Immature natural killer cell (primary cell): ENCODE measurements at regions not wholly inside any gene's neighbourhood (a gene's known extent, or its start where the extent isn't known, plus 50 kb on each side); places are given as distances from the start of the nearest gene placed in this dataset.

ENCODE experiments used
- DNase-seq, 3 donors: peaks; one replicate each; pipeline ENCODE4 v3.0.0; 2022; ENCODE audit warnings: mixed read lengths in 1 of 3
- H3K27ac Mint-ChIP-seq, 6 donors: one replicate each; pipeline ENCODE4 v1.8.0; 2020; ENCODE audit warnings: mixed read lengths in 6 of 6, mild to moderate bottlenecking in 5 of 6, inconsistent platforms in 4 of 6, moderate library complexity in 3 of 6
- H3K27me3 Mint-ChIP-seq, 3 donors: one replicate each; pipeline ENCODE4 v1.8.0; 2020 to 2021; ENCODE audit warnings: low read depth in 3 of 3, mild to moderate bottlenecking in 3 of 3, mixed read lengths in 3 of 3, moderate library complexity in 3 of 3, inconsistent platforms in 1 of 3
- H3K36me3 Mint-ChIP-seq, 3 donors: one replicate each; pipeline ENCODE4 v1.8.0; 2020; ENCODE audit warnings: mixed read lengths in 3 of 3, inconsistent platforms in 2 of 3, mild to moderate bottlenecking in 2 of 3
- H3K4me1 Mint-ChIP-seq, 2 donors: one replicate each; pipeline ENCODE4 v1.8.0; 2020; ENCODE audit warnings: inconsistent platforms in 2 of 2, mild to moderate bottlenecking in 2 of 2, mixed read lengths in 2 of 2, moderate library complexity in 1 of 2
- H3K4me3 Mint-ChIP-seq, 5 donors: one replicate each; pipeline ENCODE4 v1.8.0; 2020; ENCODE audit warnings: mild to moderate bottlenecking in 5 of 5, mixed read lengths in 5 of 5, inconsistent platforms in 3 of 5, moderate library complexity in 3 of 5
- H3K9me3 Mint-ChIP-seq, 6 donors: one replicate each; pipeline ENCODE4 v1.8.0; 2020; ENCODE audit warnings: mild to moderate bottlenecking in 6 of 6, mixed read lengths in 6 of 6, inconsistent platforms in 4 of 6, moderate library complexity in 3 of 6

- no peak overlapping the region for H3K4me3 Mint-ChIP-seq
- no peaks in the 10 kb centered on the region for H3K4me1 Mint-ChIP-seq
- H3K27me3 Mint-ChIP-seq, result peaks cover 0 to 2% (median 0%) of the 10 kb centered on the region in 3 donors
- peaks cover 0 to 12% (median 0%) of the 10 kb centered on the region in 6 donors for H3K9me3 Mint-ChIP-seq
- no peak overlapping the region for H3K27ac Mint-ChIP-seq
- DNase-seq, result no peak
- no peaks in the 10 kb centered on the region for H3K36me3 Mint-ChIP-seq
These were observed 356.7 kb downstream of the HRH4 start for GRCh38 chr18:24817150-24817549.

GRCh38 chr18:24817587-24818371 is 357.3 kb downstream of the HRH4 start:
- H3K4me1 Mint-ChIP-seq, result no peaks in the 10 kb centered on the region
- no peak overlapping the region for H3K27ac Mint-ChIP-seq
- no peak for DNase-seq
- H3K4me3 Mint-ChIP-seq, result no peak overlapping the region
- H3K36me3 Mint-ChIP-seq, result no peaks in the 10 kb centered on the region
- peaks cover 0 to 13% (median 0%) of the 10 kb centered on the region in 6 donors for H3K9me3 Mint-ChIP-seq
- H3K27me3 Mint-ChIP-seq, result peaks cover 0 to 2% (median 0%) of the 10 kb centered on the region in 3 donors

DNA sequence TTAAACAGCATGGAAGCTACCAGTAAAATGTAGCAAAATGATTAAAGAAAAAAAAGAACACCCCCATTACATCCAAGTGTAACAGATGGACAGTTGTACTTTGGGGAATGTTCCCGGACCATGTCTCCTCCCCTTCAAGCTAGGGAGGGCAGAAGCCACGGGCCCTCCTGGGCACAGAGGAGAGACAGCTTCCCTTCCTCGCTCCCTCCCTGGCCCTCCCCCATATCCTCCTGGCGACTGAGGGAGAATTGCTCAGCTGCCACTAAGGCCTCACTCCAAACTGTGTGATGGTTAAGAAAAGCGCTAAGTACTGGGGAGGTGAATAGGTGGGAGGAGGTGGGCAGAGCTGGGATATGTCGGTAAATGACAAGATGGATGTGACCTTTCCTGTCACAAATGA is 358.0 kb downstream of the HRH4 start:
- H3K36me3 Mint-ChIP-seq, result no peaks in the 10 kb centered on the region
- H3K4me1 Mint-ChIP-seq, result no peaks in the 10 kb centered on the region
- H3K9me3 Mint-ChIP-seq, result peaks cover 0 to 13% (median 0%) of the 10 kb centered on the region in 6 donors
- peaks cover 0 to 2% (median 0%) of the 10 kb centered on the region in 3 donors for H3K27me3 Mint-ChIP-seq
- DNase-seq, result no peak
- no peak overlapping the region for H3K4me3 Mint-ChIP-seq
- no peak overlapping the region for H3K27ac Mint-ChIP-seq

DNA sequence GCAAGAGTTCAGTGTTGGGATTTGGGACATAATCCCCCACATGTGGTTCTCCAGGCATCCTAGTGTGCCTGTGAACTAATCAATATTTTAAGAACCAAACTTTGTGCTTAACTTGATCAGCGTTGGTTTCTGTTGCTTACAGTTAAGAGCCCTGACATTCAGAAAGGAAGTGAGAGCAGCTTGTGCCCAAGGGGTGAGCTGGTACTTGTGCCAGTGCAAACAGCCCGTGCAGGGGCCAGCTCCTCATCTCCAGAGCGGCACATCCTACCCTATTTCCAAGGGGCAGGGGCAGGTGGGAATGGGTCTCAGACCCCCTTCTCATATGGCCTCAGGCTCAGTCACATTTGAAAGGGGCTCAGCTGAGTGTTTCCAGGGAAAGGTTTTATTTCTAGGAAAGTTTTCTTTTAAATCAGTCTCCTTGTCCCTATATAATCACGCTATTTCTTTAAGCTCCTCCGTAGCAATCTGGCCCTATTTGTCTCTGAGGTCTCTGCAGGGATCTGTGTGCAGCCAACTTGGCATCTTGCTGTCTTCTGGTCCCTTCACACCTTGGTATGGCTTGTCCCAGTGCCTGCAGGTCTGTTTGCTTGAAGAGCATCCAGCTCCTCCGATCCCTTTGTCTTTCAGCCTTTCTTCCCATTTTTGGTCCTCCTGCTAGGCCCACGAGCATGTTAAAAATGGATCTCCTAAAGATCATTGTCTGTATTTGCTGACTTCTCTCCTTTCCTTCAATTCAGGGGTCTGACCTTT is 358.9 kb downstream of the HRH4 start:
- Mint-ChIP-seq H3K4me3 (no peak overlapping the region), H3K36me3 (no peaks in the 10 kb centered on the region), H3K4me1 (no peaks in the 10 kb centered on the region), H3K27ac (no peak overlapping the region), H3K27me3 (peaks cover 0 to 2% (median 0%) of the 10 kb centered on the region in 3 donors), H3K9me3 (peaks cover 0 to 7% (median 0%) of the 10 kb centered on the region in 6 donors)
- no peak for DNase-seq

GRCh38 chr18:24825397-24825796 is 365.0 kb downstream of the HRH4 start:
- Mint-ChIP-seq H3K9me3 (peaks cover 0 to 11% (median 0%) of the 10 kb centered on the region in 6 donors), H3K4me3 (no peak overlapping the region), H3K36me3 (no peaks in the 10 kb centered on the region), H3K27me3 (no peaks in the 10 kb centered on the region), H3K4me1 (no peaks in the 10 kb centered on the region), H3K27ac (no peak overlapping the region)
- DNase-seq, result no peak

DNA sequence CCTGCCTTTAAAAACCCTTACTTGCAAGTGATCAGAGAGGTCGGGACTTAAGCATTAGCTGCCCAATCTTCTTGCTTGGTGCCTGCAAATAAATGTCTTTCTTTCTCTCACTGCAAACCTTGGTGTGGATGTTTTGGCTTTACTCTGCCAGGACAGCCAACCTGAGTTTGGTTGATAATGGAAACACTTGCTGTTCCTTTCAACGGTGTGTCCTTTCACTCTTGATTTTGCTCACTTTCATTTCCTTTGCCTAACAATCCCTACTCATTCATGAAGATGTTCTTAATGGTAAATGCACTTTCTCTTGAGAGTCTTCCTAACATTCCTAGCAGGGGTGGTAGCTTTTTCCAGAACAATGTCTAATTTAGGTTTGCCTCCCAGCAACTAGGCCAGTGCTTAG is 366.2 kb downstream of the HRH4 start:
- no peak overlapping the region for H3K4me3 Mint-ChIP-seq
- no peaks in the 10 kb centered on the region for H3K27me3 Mint-ChIP-seq
- H3K4me1 Mint-ChIP-seq, result no peaks in the 10 kb centered on the region
- no peak overlapping the region for H3K27ac Mint-ChIP-seq
- H3K9me3 Mint-ChIP-seq, result peaks cover 0 to 12% (median 0%) of the 10 kb centered on the region in 6 donors
- DNase-seq, result no peak
- H3K36me3 Mint-ChIP-seq, result no peaks in the 10 kb centered on the region

- H3K9me3 Mint-ChIP-seq, result peaks cover 0 to 9% (median 0%) of the 10 kb centered on the region in 6 donors
- no peaks in the 10 kb centered on the region for H3K4me1 Mint-ChIP-seq
- H3K27ac Mint-ChIP-seq, result no peak overlapping the region
- H3K4me3 Mint-ChIP-seq, result no peak overlapping the region
- no peaks in the 10 kb centered on the region for H3K36me3 Mint-ChIP-seq
- DNase-seq, result no peak
- no peaks in the 10 kb centered on the region for H3K27me3 Mint-ChIP-seq
These were observed 367.1 kb downstream of the HRH4 start for GRCh38 chr18:24827501-24827900.

- peaks cover 0 to 3% (median 2%) of the 10 kb centered on the region in 3 donors for H3K27me3 Mint-ChIP-seq
- H3K36me3 Mint-ChIP-seq, result no peaks in the 10 kb centered on the region
- no peak overlapping the region for H3K4me3 Mint-ChIP-seq
- no peak overlapping the region for H3K27ac Mint-ChIP-seq
- no peak for DNase-seq
- no peaks in the 10 kb centered on the region for H3K4me1 Mint-ChIP-seq
- peaks cover 0 to 12% (median 0%) of the 10 kb centered on the region in 6 donors for H3K9me3 Mint-ChIP-seq
These were observed 370.6 kb downstream of the HRH4 start for GRCh38 chr18:24831081-24831480.

DNA sequence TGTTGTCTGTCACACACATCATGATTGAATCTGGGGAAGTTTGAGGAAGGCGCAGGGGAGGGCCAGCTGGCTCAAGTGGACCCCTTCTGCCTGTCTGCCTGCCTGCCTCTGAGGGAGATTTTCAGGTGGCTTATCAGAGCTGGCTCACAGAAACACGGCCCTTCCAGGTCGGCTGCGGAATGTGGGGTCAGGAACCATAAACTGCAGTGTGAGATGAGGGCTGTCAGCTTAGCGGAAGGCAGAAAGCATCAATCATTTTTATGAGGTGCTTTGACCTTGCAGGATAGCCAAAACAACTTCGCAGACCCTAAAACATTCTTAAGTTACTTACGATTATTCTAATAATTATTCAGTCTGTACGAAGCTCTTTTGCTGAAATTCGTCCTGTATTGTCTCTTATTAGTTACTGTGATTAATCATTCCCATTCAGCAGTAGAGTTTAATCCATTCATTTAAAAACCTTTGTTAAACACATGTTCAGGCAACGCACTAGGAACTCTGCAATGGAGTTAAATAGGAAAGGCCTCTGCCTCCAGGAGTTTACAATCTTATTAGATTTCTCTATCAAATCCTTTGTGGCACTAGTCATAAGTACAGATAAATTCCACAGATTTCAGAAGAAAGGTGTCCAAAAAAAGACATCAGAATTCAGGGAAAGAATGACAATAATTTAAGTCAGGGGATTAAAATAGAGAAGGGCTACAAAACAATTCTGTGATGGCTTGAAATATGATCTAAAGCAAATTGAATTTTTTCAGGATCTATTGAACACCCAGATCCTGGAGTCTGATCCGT is 371.6 kb downstream of the HRH4 start:
- Mint-ChIP-seq H3K9me3 (peaks cover 0 to 10% (median 0%) of the 10 kb centered on the region in 6 donors), H3K4me1 (no peaks in the 10 kb centered on the region), H3K27ac (no peak overlapping the region), H3K27me3 (peaks cover 0 to 3% (median 2%) of the 10 kb centered on the region in 3 donors), H3K36me3 (no peaks in the 10 kb centered on the region), H3K4me3 (no peak overlapping the region)
- DNase-seq, result no peak

DNA sequence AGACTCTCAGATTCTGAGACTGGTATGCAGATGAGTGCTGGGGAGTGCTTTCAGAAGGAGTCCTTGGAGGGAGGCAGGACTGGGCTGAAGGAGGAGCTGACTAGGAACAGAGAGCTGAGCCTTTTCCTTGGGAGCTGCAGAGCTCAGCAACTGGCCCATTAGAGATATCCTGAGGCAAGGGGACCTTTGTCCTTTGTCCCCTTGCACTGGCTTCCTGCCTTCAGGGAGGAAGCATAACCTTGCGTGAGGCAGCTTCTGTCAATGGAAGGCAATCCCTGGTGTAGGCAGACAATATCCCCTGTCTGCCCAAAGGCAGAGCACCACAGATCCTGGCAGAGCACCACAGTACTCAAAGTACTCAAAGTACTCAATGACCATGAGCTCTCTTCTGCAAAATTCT is 375.3 kb downstream of the HRH4 start:
- DNase-seq, result no peak
- H3K27ac Mint-ChIP-seq, result no peak overlapping the region
- no peak overlapping the region for H3K4me3 Mint-ChIP-seq
- peaks cover 0 to 3% (median 2%) of the 10 kb centered on the region in 3 donors for H3K27me3 Mint-ChIP-seq
- no peaks in the 10 kb centered on the region for H3K36me3 Mint-ChIP-seq
- no peaks in the 10 kb centered on the region for H3K4me1 Mint-ChIP-seq
- peaks cover 0 to 2% (median 0%) of the 10 kb centered on the region in 6 donors for H3K9me3 Mint-ChIP-seq

- H3K27ac Mint-ChIP-seq, result no peak overlapping the region
- H3K4me1 Mint-ChIP-seq, result no peaks in the 10 kb centered on the region
- H3K36me3 Mint-ChIP-seq, result no peaks in the 10 kb centered on the region
- no peak for DNase-seq
- peaks cover 0 to 3% (median 2%) of the 10 kb centered on the region in 3 donors for H3K27me3 Mint-ChIP-seq
- no peak overlapping the region for H3K4me3 Mint-ChIP-seq
- peaks cover 0 to 2% (median 0%) of the 10 kb centered on the region in 6 donors for H3K9me3 Mint-ChIP-seq
These were observed 376.6 kb downstream of the HRH4 start for GRCh38 chr18:24837066-24837465.

DNA sequence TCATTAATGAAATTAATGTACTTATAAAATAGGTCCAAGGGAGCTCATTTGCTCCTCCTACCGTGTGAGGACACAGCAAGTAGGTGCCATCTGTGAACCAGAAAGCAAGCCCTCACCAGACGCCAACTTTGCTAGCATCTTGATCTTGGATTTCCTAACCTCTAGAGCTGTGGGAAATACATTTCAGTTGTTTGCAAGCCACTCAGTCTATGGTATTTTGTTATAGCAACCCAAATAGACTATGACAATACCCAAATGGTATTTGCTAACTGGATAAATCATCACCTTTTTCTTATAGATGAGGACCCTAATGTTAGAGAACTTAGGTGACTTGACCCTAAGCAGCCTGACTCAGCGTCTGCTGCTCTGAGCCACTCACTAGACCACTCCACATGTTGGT is 379.6 kb downstream of the HRH4 start:
- no peak overlapping the region for H3K27ac Mint-ChIP-seq
- no peaks in the 10 kb centered on the region for H3K4me1 Mint-ChIP-seq
- H3K36me3 Mint-ChIP-seq, result no peaks in the 10 kb centered on the region
- DNase-seq, result no peak
- no peaks in the 10 kb centered on the region for H3K9me3 Mint-ChIP-seq
- no peak overlapping the region for H3K4me3 Mint-ChIP-seq
- H3K27me3 Mint-ChIP-seq, result peaks cover 0 to 1% (median 0%) of the 10 kb centered on the region in 3 donors

DNA sequence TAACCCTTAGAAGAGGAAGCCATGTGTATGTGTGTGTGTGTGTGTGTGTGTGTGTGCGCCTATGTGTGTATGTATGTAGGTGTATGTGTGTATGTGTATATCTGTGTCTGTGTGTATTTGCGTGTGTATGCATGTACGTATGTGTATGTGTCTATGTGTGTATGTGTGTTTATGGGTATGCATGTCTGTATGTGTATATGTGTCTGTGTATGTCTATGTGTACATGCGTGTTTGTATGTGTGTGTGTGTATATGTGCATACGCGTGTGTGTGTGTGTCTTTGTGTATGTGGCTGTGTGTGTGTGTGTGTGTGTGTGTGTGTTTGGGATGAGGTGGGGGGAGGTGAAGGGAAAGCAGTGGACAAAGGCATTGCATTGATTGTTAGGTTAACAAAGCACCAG is 380.2 kb downstream of the HRH4 start:
- Mint-ChIP-seq H3K9me3 (no peaks in the 10 kb centered on the region), H3K36me3 (no peaks in the 10 kb centered on the region), H3K4me3 (no peak overlapping the region), H3K27ac (no peak overlapping the region), H3K4me1 (no peaks in the 10 kb centered on the region), H3K27me3 (peaks cover 0 to 1% (median 0%) of the 10 kb centered on the region in 3 donors)
- no peak for DNase-seq

DNA sequence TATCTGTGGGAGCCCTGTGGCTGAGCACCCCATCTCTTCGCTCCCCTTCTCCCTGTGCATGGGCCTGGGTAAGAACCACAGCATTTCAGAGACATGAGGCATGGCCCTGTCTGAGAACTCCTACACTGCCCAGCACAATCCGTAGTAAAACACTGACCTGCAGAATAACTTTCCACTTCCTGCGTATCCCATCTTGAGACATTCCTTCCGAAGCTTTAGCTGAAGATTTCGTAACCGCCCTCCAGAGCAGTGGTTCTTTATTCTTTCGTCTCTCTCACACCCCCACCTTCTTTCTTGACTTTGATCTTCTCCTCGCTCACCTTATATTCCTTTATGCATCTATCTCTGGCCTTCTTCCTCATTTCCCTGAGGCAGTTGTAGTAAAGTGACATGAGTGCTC is 381.1 kb downstream of the HRH4 start:
- no peak overlapping the region for H3K27ac Mint-ChIP-seq
- H3K36me3 Mint-ChIP-seq, result no peaks in the 10 kb centered on the region
- no peaks in the 10 kb centered on the region for H3K27me3 Mint-ChIP-seq
- no peaks in the 10 kb centered on the region for H3K9me3 Mint-ChIP-seq
- DNase-seq, result no peak
- H3K4me3 Mint-ChIP-seq, result no peak overlapping the region
- no peaks in the 10 kb centered on the region for H3K4me1 Mint-ChIP-seq
